HG03571 (cell line): ENCODE measurements at regions not wholly inside any gene's neighbourhood (a gene's known extent, or its start where the extent isn't known, plus 50 kb on each side); places are given as distances from the start of the nearest gene placed in this dataset.
"Not testable (repeated sequence)": the region's sequence is repeated elsewhere in the genome, so short reads cannot be mapped to it uniquely, and the experiment has no call there.

ENCODE experiments used
- ATAC-seq: cut with Tn5 transposase; IDR thresholded peaks from one replicate; pipeline ENCODE4 v1.9.1; 2021; ENCODE audit not compliant: unreplicated experiment

DNA sequence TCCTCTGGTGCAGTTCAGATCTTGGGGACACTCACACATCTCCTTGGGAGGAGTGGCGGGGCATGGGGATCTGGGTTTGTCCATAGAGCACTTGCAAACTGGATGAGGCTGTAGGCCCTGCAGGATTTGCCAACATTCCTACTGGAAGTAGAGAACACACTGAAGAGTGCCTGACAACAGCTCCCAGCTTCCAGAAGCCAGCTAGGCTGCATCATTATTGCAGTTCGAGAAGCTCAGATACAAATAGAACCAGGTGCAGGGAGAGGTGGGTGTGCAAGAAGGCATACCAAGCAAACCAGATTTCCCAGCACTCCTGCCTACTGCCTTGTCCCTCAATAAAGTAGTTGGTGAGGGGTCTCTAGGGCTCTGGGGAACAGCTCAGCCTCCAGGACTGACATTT lies 52.5 kb downstream of the RHOB start:
- no peak for ATAC-seq

- ATAC-seq = no peak
Measured at GRCh38 chr2:20501974-20502373, 55.1 kb downstream of the RHOB start.

- ATAC-seq = not testable (repeated sequence)
Measured at GRCh38 chr2:20502496-20502895, 55.6 kb downstream of the RHOB start.

DNA sequence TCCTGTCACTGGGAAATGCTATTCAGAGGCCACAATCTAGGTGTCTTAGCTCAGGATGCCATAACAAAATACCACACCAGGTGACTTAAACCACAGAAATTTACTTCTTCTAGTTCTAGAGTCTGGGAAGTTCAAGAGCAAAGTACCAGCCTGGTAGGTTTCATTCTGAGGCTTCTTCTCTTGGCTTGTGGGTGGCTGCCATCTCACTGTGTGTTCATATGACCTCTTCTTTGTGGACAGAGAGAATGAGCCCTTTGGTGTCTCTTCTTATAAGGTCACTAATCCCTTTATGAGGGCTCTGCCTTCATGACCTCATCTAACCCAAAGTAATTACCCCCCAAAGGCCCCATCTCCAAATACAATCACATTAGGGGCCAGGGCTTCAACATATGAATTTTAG lies 57.3 kb downstream of the RHOB start:
- ATAC-seq = no peak

DNA sequence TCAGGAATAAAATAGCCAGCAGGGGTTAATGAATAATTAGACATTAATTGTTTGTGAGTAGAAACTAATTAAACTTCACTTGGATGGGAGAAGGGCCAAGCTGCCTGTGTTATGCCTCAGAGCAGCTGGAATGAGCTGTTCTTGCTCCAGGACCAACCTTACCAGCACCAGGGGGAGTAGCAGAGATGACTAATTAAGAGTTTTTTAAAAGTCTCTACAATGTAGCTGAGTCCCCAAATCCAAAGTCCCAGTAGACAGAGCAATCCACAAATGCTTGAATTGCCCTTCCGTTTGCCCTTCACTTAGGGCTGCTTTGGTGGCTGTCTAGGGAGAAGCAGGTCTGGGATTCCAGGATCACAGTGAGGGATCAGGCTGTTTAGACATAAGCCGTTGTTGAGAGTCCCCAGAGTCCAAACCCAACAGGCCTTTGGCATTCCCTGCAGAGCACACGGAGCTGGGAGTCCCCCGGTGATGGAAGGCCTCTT lies 59.4 kb downstream of the RHOB start:
- ATAC-seq = no peak

- peak; percentile 90 for ATAC-seq
Measured at GRCh38 chr2:20507166-20507692, 60.4 kb downstream of the RHOB start.

DNA sequence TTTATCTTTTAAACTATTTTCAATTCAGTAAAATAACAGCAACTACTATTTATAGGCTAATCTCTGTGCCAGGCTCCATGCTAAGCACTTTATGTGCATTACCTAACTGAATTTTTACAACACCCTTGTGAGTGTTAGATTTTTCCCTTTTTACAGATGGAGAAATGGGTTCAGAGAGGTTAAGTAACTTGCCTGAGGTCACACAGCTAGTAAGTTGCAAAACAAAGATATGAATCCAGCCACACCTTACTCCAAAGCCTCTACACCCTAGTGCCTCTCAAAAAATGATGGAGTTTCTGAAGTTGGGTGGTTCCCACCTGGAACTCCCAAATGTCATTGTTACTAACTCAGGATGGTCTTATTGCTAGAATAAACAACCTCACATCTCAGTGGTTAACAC lies 60.8 kb downstream of the RHOB start:
- no peak for ATAC-seq

- no peak for ATAC-seq
Measured at GRCh38 chr2:20509301-20509769, 62.5 kb downstream of the RHOB start.

DNA sequence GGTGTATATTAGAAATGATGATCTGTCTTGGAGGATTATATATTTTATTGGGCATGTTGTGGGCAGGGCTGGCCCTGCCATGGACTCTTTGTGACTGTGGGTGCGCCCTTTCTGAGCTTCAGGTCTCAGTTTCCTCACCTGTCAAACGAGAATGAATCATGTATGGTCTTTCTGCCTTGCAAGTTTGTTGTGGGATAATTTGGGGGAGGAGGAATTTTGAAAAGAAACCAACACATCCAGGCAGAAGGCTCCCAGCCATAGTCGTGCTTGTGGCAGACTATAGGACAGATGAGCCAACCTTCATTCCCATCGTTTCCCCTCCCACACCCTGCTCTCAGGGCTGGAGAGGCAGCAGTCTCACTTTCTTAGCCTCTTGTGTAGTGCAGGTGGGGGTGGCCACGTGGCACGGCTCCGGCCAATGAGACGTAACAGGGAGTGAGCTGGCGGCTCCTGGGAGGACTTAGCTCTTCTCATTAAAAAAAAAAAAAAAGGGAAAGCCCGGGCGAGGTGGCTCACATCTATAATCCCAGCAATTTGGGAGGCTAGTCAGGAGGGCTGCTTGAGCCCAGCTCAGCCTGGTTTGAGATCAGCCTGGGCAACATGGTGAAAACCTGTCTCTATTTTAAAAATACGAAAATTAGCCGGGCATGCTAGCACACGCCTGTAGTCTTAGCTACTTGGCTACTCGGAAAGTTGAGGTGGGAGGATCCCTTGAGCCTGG lies 63.1 kb downstream of the RHOB start:
- no peak for ATAC-seq

DNA sequence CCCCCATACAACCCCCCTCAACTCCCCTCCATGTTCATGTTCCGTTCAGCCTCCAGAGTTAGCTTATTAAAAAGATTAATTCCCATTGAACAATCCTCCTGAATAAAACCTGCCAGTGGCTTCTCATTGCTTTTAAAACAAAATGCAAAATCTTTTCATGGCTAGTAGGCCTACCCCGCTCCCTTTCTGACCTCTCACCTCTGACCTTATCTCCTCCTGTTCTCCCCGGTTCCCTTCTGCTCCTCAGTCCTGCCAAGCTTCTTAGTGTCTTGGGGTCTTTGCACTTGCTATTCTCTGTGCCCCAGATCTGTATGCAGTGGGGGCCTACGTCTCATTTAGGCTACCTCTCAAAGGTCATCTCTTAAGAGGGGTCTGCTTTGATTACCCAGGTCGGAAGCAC lies 64.3 kb downstream of the RHOB start:
- ATAC-seq = no peak

- ATAC-seq = no peak
Measured at GRCh38 chr2:20512061-20512605, 65.3 kb downstream of the RHOB start.

DNA sequence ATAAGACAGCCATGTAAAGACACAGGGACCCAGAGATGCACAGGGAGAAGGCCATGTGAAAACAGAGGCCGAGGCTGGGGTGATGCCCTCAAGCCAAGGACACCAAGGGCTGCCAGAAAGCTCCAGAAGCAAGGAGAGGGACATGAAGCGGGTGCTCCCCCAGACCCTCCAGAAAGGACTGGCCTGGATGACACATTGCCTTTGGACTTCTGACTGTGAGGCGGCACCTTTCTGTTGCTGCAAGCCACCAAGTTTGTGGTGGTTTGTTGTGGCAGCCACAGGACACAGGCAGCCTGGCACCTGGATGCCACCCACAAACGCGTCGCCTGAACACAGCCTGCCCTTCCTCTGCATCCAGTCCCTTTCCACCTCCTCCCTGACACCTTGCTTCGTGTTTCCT lies 67.1 kb downstream of the RHOB start:
- no peak for ATAC-seq

DNA sequence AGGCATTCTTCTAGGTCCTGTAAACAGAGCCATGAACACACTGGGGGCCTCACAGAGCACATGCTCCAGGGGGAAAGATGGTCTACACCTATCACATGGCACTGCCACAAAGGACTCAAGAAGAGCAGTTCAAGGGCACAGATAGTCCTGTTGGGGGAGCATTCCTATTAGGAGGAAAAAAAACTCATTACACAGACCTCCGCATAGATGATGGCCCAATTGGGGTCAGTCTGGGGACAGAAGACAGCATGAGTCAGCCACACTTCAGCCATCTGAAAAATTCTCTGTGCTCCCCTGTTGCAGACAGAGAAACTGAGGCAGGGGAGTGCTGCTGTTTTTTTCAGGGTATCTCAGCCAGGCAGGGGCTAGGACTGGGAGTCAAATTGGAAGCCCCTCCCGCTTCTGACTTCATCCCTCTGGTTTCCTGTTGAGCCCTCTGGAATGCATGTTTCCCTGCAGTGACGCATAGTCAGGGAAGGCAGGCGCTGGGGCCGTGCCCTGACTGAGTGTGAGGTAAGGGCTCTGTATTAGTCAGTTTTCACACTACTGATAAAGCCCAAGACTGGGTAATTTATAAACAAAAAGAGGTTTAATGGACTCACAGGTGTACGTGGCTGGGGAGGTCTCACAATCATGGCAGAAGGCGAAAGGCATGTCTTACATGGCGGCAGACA lies 67.9 kb downstream of the RHOB start:
- ATAC-seq = no peak

DNA sequence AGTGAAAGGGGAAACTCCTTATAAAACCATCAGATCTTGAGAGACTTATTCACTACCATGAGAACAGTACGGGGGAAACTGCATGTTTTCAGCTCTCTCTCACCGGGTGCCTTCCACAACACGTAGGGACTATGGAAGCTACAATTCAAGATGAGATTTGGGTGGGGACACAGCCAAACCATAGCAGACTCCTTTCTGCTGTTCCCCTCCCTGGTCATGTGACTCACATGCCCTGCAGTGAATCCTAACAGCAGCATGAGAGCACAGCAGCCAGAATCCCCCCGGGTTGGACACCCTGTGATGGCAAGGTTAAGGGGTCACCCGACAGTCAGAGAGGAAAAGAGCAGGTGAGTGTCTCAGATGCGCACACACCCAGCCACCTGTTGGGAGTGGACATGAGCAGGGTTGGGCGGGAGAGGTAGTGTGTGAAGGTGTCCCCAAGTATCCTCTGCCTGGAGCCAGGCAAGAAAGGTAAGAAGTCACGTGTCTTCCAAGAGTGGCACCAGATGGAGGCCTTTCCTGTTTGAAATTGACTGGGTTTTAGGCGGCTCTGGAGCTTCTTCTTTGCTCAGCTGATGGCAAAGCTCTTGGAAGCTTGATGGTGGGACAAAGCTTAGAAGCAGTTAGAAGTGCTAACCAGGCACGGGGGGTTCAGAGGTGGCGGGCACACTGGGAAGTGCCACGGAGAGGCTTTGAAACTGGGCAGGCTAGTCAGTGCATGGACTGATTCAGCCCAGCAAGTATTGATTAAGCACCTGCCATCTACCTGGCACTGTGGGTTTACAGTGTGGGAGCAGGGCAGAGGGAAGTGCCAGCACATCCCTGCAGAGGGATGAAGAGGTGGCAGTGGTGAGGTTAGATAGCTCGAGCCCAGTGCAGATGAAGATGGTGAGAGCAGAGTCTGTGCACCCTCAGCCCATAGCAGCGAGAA lies 68.7 kb downstream of the RHOB start:
- no peak for ATAC-seq

GRCh38 chr2:20516291-20516645 lies 69.4 kb downstream of the RHOB start:
- no peak for ATAC-seq

- ATAC-seq = peak; percentile 88
Measured at GRCh38 chr2:20516646-20517341, 69.9 kb downstream of the RHOB start.

DNA sequence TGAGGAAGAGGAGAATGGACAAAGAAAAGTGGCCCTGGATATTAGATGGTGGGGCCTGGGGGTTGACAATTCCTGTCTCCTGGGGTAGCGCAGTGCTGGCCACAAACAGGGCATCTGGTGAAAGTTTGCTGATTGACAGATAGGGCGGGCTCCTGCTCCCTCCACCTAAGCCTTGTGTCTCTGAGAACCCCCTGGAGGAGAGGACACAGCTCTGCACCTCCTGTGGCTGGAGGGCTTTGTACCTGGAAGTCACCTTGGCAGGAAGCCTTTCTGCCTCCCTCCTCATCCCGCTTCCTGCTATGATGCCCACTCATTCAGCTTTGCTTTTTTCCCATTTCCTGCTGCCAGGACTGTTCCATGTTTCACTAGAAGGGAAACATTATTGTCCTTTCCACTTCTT lies 72.4 kb downstream of the RHOB start:
- no peak for ATAC-seq

DNA sequence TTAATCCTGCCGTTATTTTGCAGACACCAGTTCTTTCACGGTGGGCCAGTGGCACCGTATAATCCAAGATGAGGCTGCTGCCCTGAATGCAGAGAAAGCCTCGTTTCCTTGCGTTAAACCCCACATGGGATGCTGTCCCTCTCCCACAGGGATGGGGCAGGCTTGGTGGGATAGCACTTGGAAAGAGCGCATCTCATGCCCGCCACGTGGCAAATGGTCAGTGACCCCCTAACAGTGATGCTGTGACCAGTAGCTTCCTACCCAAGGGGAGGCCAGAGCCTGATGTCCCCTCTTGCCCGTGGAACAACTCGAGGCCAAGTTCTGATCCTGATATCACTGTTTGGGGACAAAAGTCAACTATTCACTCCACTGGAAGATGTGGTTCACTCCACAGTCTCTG lies 73.3 kb downstream of the RHOB start:
- no peak for ATAC-seq

- ATAC-seq = no peak
Measured at GRCh38 chr2:20521193-20521592, 74.3 kb downstream of the RHOB start.

DNA sequence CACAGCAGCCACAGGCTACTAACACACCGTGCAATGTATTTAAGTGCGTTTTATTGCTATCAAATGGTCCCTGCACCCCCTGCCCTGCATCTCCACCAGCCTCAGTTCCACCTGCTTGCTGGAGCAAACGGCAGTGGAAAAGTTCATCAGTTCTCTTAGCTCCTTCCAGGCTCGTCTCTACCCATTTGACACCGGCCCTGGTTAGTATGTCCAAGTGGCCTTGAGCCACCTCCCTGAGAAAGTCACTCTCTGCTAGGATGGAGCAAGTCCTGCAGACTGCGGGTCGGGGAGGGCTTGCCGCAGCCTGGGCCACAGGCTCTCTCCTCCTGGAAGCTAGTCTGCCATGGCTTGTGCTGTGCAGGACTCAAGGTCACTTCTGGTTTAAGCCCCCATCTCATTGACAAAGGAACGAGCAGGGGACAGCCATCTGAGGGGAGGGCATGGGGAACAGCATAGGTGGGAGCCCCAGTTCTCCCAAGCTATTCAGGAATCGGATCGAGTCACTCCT lies 74.9 kb downstream of the RHOB start:
- no peak for ATAC-seq
